A549 (cell line): ENCODE measurements at regions not wholly inside any gene's neighbourhood (a gene's known extent, or its start where the extent isn't known, plus 50 kb on each side); places are given as distances from the start of the nearest gene placed in this dataset.
A peak's percentile ranks its signal among the peaks of the same experiment; 100 is the strongest.

ENCODE experiments used
- EP300 ChIP-seq, 2 experiments: fragments of >200 bp; sonication (Bioruptor Twin); formaldehyde crosslinking; IDR thresholded peaks; 2 replicates in 1 of 2; 3 replicates in 1 of 2; pipeline ENCODE4 v1.6.1; 2016 to 2017
- JUNB ChIP-seq: fragments of >200 bp; sonication (Bioruptor Twin); formaldehyde crosslinking; IDR thresholded peaks from 2 replicates; pipeline ENCODE4 v1.6.1; 2016
- MAFK ChIP-seq: fragments of 450-650 bp; IDR thresholded peaks from 2 replicates; pipeline ENCODE4 v1.6.1; 2014; ENCODE audit not compliant: partially characterized antibody
- PHF8 ChIP-seq: fragments of 200-600 bp; sonication (generic); IDR thresholded peaks from 2 replicates; pipeline ENCODE4 v1.6.1; 2016; ENCODE audit warnings: low read depth, mild to moderate bottlenecking, antibody characterized with exemption, moderate library complexity, borderline replicate concordance
- POLR2A ChIP-seq: IDR thresholded peaks from 2 replicates; pipeline ENCODE4 v1.6.1; 2012; ENCODE audit warnings: mild to moderate bottlenecking, low read length
- RCOR1 ChIP-seq: fragments of 150-350 bp; IDR thresholded peaks from 2 replicates; pipeline ENCODE4 v1.6.1; 2014; ENCODE audit warnings: antibody characterized with exemption, low read length, low read depth
- SREBF2 ChIP-seq: fragments of 450-650 bp; IDR thresholded peaks from 2 replicates; pipeline ENCODE4 v1.6.1; 2014; ENCODE audit warnings: mild to moderate bottlenecking, moderate library complexity
- TF ChIP-seq, protein P1 (sequence below): fragments of >200 bp; sonication (Bioruptor Twin); formaldehyde crosslinking; IDR thresholded peaks from 3 replicates; pipeline ENCODE4 v1.5.1; 2016
- TF ChIP-seq, protein P2 (sequence below): fragments of 450-650 bp; IDR thresholded peaks from 2 replicates; pipeline ENCODE4 v1.6.1; 2014; ENCODE audit warnings: antibody characterized with exemption
- TF ChIP-seq, protein P3 (sequence below): fragments of 200-600 bp; sonication (generic); IDR thresholded peaks from 2 replicates; pipeline ENCODE4 v1.6.1; 2016; ENCODE audit warnings: antibody characterized with exemption, mild to moderate bottlenecking, moderate library complexity

DNA sequence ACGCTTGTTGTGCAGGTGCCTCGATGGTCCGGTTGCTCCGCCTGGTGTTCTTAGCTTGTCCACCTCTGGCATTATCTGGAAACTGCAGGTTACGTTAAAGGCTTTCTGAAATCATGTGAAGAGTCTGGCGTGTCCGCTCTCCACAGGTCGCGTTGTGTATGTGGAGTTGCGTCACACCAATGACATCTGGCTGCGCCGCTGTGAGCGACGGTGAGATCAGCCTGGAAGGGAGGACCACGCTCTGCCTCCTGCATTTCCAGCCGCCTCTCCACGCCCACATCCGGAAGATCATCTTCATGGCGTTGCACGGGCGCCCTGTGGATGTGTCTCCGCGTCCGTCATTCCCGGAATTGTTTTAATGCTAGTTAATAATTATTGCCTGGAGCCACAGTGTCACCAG is 50.6 kb upstream of the GALNT9 start:
- TF ChIP-seq, protein P1, sequence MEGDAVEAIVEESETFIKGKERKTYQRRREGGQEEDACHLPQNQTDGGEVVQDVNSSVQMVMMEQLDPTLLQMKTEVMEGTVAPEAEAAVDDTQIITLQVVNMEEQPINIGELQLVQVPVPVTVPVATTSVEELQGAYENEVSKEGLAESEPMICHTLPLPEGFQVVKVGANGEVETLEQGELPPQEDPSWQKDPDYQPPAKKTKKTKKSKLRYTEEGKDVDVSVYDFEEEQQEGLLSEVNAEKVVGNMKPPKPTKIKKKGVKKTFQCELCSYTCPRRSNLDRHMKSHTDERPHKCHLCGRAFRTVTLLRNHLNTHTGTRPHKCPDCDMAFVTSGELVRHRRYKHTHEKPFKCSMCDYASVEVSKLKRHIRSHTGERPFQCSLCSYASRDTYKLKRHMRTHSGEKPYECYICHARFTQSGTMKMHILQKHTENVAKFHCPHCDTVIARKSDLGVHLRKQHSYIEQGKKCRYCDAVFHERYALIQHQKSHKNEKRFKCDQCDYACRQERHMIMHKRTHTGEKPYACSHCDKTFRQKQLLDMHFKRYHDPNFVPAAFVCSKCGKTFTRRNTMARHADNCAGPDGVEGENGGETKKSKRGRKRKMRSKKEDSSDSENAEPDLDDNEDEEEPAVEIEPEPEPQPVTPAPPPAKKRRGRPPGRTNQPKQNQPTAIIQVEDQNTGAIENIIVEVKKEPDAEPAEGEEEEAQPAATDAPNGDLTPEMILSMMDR: no peak
- TF ChIP-seq POLR2A (peak; percentile 11; the same call in 1 of the 2 replicates), RCOR1 (no peak), JUNB (no peak), PHF8 (no peak), EP300 (IDR thresholded peaks at IDR 0.05) (no peak), MAFK (no peak), SREBF2 (no peak)
- TF ChIP-seq, protein P2, sequence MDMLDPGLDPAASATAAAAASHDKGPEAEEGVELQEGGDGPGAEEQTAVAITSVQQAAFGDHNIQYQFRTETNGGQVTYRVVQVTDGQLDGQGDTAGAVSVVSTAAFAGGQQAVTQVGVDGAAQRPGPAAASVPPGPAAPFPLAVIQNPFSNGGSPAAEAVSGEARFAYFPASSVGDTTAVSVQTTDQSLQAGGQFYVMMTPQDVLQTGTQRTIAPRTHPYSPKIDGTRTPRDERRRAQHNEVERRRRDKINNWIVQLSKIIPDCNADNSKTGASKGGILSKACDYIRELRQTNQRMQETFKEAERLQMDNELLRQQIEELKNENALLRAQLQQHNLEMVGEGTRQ: no peak
- TF ChIP-seq, protein P3, sequence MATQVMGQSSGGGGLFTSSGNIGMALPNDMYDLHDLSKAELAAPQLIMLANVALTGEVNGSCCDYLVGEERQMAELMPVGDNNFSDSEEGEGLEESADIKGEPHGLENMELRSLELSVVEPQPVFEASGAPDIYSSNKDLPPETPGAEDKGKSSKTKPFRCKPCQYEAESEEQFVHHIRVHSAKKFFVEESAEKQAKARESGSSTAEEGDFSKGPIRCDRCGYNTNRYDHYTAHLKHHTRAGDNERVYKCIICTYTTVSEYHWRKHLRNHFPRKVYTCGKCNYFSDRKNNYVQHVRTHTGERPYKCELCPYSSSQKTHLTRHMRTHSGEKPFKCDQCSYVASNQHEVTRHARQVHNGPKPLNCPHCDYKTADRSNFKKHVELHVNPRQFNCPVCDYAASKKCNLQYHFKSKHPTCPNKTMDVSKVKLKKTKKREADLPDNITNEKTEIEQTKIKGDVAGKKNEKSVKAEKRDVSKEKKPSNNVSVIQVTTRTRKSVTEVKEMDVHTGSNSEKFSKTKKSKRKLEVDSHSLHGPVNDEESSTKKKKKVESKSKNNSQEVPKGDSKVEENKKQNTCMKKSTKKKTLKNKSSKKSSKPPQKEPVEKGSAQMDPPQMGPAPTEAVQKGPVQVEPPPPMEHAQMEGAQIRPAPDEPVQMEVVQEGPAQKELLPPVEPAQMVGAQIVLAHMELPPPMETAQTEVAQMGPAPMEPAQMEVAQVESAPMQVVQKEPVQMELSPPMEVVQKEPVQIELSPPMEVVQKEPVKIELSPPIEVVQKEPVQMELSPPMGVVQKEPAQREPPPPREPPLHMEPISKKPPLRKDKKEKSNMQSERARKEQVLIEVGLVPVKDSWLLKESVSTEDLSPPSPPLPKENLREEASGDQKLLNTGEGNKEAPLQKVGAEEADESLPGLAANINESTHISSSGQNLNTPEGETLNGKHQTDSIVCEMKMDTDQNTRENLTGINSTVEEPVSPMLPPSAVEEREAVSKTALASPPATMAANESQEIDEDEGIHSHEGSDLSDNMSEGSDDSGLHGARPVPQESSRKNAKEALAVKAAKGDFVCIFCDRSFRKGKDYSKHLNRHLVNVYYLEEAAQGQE: no peak
